ENCODE measurements at regions not wholly inside any gene's neighbourhood (a gene's known extent, or its start where the extent isn't known, plus 50 kb on each side); places are given as distances from the start of the nearest gene placed in this dataset.

DNA sequence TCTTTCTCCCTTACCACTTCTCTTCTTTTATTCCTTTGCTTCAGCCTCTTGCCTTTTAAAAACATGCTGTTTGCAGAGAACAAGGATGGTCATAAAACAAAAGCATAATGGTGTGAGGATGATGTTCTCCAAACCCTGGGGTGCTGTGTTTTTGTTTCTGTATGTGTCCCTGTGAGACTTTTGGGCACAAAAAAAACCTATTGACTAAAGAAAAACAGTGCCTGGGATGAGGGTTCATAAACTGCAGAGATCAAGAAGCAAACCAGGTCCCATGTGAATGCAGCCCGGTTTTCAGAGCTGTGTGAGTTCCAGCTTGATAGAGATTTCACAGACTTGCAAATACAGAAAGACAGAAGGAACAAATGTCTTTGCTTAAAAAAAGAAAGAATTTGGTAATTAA, 148.6 kb upstream of the CPSF6 start:
- TF ChIP-seq, protein P1, sequence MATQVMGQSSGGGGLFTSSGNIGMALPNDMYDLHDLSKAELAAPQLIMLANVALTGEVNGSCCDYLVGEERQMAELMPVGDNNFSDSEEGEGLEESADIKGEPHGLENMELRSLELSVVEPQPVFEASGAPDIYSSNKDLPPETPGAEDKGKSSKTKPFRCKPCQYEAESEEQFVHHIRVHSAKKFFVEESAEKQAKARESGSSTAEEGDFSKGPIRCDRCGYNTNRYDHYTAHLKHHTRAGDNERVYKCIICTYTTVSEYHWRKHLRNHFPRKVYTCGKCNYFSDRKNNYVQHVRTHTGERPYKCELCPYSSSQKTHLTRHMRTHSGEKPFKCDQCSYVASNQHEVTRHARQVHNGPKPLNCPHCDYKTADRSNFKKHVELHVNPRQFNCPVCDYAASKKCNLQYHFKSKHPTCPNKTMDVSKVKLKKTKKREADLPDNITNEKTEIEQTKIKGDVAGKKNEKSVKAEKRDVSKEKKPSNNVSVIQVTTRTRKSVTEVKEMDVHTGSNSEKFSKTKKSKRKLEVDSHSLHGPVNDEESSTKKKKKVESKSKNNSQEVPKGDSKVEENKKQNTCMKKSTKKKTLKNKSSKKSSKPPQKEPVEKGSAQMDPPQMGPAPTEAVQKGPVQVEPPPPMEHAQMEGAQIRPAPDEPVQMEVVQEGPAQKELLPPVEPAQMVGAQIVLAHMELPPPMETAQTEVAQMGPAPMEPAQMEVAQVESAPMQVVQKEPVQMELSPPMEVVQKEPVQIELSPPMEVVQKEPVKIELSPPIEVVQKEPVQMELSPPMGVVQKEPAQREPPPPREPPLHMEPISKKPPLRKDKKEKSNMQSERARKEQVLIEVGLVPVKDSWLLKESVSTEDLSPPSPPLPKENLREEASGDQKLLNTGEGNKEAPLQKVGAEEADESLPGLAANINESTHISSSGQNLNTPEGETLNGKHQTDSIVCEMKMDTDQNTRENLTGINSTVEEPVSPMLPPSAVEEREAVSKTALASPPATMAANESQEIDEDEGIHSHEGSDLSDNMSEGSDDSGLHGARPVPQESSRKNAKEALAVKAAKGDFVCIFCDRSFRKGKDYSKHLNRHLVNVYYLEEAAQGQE (IDR thresholded peaks at IDR 0.05; ENCODE audit: insufficient read depth in 1 of 2, low read depth in 2 of 2, low read length in 1 of 2) = no peak
- TF ChIP-seq TCF7L2 (IDR thresholded peaks at IDR 0.05; ENCODE audit: low read depth, low read length) = no peak
- no peak for TF ChIP-seq SIN3A (IDR thresholded peaks at IDR 0.05; ENCODE audit: borderline replicate concordance, insufficient read depth, low read depth, low read length)
- TF ChIP-seq, protein P2, sequence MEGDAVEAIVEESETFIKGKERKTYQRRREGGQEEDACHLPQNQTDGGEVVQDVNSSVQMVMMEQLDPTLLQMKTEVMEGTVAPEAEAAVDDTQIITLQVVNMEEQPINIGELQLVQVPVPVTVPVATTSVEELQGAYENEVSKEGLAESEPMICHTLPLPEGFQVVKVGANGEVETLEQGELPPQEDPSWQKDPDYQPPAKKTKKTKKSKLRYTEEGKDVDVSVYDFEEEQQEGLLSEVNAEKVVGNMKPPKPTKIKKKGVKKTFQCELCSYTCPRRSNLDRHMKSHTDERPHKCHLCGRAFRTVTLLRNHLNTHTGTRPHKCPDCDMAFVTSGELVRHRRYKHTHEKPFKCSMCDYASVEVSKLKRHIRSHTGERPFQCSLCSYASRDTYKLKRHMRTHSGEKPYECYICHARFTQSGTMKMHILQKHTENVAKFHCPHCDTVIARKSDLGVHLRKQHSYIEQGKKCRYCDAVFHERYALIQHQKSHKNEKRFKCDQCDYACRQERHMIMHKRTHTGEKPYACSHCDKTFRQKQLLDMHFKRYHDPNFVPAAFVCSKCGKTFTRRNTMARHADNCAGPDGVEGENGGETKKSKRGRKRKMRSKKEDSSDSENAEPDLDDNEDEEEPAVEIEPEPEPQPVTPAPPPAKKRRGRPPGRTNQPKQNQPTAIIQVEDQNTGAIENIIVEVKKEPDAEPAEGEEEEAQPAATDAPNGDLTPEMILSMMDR (IDR thresholded peaks at IDR 0.05) = no peak
- no peak for TF ChIP-seq POLR2AphosphoS5 (IDR thresholded peaks at IDR 0.05; ENCODE audit: low read depth, low read length)
- in situ Hi-C loops (cut with HindIII; ENCODE audit: low pct_unique_long_range_greater_than_20kb, low sequenced_read_pairs) = no loop called here
- H3K4me1 ChIP-seq (ENCODE audit: control insufficient read depth, insufficient read depth, low read length) = no peaks in the 10 kb centered on the region

DNA sequence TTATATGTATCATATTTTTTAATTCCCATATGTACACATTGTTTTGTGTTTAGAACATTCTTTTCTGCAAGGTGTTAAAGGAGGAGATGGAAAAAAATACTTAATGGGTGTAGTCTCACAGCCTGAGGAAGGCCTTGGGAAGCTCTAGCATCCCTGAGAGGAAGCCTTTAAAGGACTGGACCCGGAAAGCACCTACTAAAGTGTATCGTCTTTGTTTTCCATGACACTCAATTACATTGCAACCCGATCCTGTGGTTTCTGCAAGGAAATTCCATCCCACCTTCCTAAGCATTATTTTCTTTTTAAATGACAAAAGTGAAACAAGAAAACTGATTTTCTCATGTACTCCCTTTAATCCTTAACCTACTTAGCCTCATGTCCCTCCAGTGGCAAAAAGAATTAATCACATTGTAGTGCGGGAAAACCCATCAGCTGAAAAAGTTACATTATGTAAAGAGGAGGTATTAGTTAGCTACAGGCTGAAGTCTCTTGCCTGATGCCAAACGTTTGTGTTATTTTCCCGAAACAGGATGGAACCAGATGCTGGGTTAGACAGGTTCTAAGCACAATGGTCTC, 147.8 kb upstream of the CPSF6 start:
- DNase-seq (ENCODE audit: low read depth, low spot score) (no peak), ATAC-seq (no peak)
- ChIA-PET POLR2A (no interaction called here), CTCF (no interaction called here)
- Histone ChIP-seq H3K4me1 (ENCODE audit: control insufficient read depth, insufficient read depth, low read length) (no peaks in the 10 kb centered on the region), H3K36me3 (ENCODE audit: control insufficient read depth, insufficient read depth, low read length) (no peaks in the 10 kb centered on the region), H3K27me3 (ENCODE audit: control insufficient read depth, insufficient read depth, low read length) (peaks cover 8% of the 10 kb centered on the region; the same call in 1 of the 2 replicates), H3K27ac (ENCODE audit: low read length) (no peak overlapping the region), H3K9me3 (ENCODE audit: control insufficient read depth, insufficient read depth, low read depth, low read length) (no peaks in the 10 kb centered on the region), H3K4me3 (ENCODE audit: low read depth in 2 of 2, low read length in 2 of 2) (no peak overlapping the region)
- intact Hi-C loops (cut with micrococcal nuclease; ENCODE audit: unreplicated experiment) = no loop called here
- no TSS peak for BruUV-seq (replicated peaks)
- in situ Hi-C loops (cut with HindIII; ENCODE audit: low pct_unique_long_range_greater_than_20kb, low sequenced_read_pairs) = no loop called here
- TF ChIP-seq SIN3A (IDR thresholded peaks at IDR 0.05; ENCODE audit: borderline replicate concordance, insufficient read depth, low read depth, low read length) = no peak
- TF ChIP-seq, protein P2 (IDR thresholded peaks at IDR 0.05) = peak; percentile 6; the same call in 1 of the 2 replicates

More for the DNA sequence above, 148.6 kb upstream of the CPSF6 start:
- Histone ChIP-seq H3K36me3 (ENCODE audit: control insufficient read depth, insufficient read depth, low read length) (no peaks in the 10 kb centered on the region), H3K4me3 (ENCODE audit: low read depth in 2 of 2, low read length in 2 of 2) (no peak overlapping the region), H3K27me3 (ENCODE audit: control insufficient read depth, insufficient read depth, low read length) (peaks cover 8% of the 10 kb centered on the region; the same call in 1 of the 2 replicates), H3K27ac (ENCODE audit: low read length) (no peak overlapping the region), H3K9me3 (ENCODE audit: control insufficient read depth, insufficient read depth, low read depth, low read length) (no peaks in the 10 kb centered on the region)
- no peak for DNase-seq (ENCODE audit: low read depth, low spot score)
- no peak for ATAC-seq
- no TSS peak for BruUV-seq (replicated peaks)
- POLR2A ChIA-PET = no interaction called here
- intact Hi-C loops (cut with micrococcal nuclease; ENCODE audit: unreplicated experiment) = no loop called here
- CTCF ChIA-PET = no interaction called here

Measured in Panc1 (cell line).